ENCODE measurements at regions not wholly inside any gene's neighbourhood (a gene's known extent, or its start where the extent isn't known, plus 50 kb on each side); places are given as distances from the start of the nearest gene placed in this dataset.

GRCh38 chr2:13542642-13543041, 825.9 kb downstream of the TRIB2 start:
- Histone ChIP-seq H3K36me3 (ENCODE audit: control insufficient read depth in 2 of 2, extremely low read depth in 1 of 2, insufficient read depth in 2 of 2, low read length in 2 of 2) (no peaks in the 10 kb centered on the region), H4K20me1 (replicated peaks; ENCODE audit: control insufficient read depth, extremely low read depth, insufficient read depth, low read length) (no peaks in the 10 kb centered on the region), H3K27me3 (ENCODE audit: control insufficient read depth in 2 of 2, insufficient read depth in 2 of 2, low read length in 2 of 2) (no peaks in the 10 kb centered on the region), H3K4me1 (ENCODE audit: control insufficient read depth, extremely low read depth, insufficient read depth, low read length) (no peaks in the 10 kb centered on the region), H3K9me1 (replicated peaks; ENCODE audit: control insufficient read depth, extremely low read depth, insufficient read depth, low read length) (no peaks in the 10 kb centered on the region), H3K27ac (ENCODE audit: insufficient read depth, low read depth, low read length) (no peak overlapping the region), H3K4me3 (replicated peaks in 1 of 3; ENCODE audit: insufficient read depth in 1 of 3, low read depth in 1 of 3, low read length in 3 of 3) (no peak overlapping the region), H3K9ac (replicated peaks; ENCODE audit: extremely low read depth, insufficient read depth, low read length) (no peak overlapping the region), H3K9me3 (replicated peaks; ENCODE audit: control insufficient read depth, insufficient read depth, low read length) (peaks cover 2% of the 10 kb centered on the region), H3K4me2 (ENCODE audit: insufficient read depth, low read length) (no peak overlapping the region), H3K79me2 (ENCODE audit: control insufficient read depth, insufficient read depth, low read length) (no peaks in the 10 kb centered on the region), H2AFZ (ENCODE audit: low read depth, low read length) (no peak overlapping the region)
- no peak for DNase-seq (ENCODE audit: low read depth, low spot score)
- intact Hi-C loops (cut with micrococcal nuclease): no loop called here
- CTCF ChIA-PET: no interaction called here
- no peak for TF ChIP-seq GATA2 (IDR thresholded peaks at IDR 0.05; ENCODE audit: insufficient read depth, insufficient read length, low read depth, low read length)
- no peak for TF ChIP-seq JUN (IDR thresholded peaks at IDR 0.05; ENCODE audit: borderline replicate concordance, insufficient read depth, insufficient read length, low read depth)
- no peak for TF ChIP-seq FOS (IDR thresholded peaks at IDR 0.05; ENCODE audit: borderline replicate concordance, insufficient read depth, low read length)
- no peak for TF ChIP-seq MAX (IDR thresholded peaks at IDR 0.05; ENCODE audit: insufficient read depth, insufficient read length)
- TF ChIP-seq, protein P1, sequence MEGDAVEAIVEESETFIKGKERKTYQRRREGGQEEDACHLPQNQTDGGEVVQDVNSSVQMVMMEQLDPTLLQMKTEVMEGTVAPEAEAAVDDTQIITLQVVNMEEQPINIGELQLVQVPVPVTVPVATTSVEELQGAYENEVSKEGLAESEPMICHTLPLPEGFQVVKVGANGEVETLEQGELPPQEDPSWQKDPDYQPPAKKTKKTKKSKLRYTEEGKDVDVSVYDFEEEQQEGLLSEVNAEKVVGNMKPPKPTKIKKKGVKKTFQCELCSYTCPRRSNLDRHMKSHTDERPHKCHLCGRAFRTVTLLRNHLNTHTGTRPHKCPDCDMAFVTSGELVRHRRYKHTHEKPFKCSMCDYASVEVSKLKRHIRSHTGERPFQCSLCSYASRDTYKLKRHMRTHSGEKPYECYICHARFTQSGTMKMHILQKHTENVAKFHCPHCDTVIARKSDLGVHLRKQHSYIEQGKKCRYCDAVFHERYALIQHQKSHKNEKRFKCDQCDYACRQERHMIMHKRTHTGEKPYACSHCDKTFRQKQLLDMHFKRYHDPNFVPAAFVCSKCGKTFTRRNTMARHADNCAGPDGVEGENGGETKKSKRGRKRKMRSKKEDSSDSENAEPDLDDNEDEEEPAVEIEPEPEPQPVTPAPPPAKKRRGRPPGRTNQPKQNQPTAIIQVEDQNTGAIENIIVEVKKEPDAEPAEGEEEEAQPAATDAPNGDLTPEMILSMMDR (IDR thresholded peaks at IDR 0.05; ENCODE audit: extremely low read depth in 1 of 2, insufficient read depth in 1 of 2, low read depth in 1 of 2, low read length in 2 of 2): no peak
- no peak for TF ChIP-seq MYC (IDR thresholded peaks at IDR 0.05; ENCODE audit: low read depth, low read length)
- no peak for TF ChIP-seq EZH2 (IDR thresholded peaks at IDR 0.05; ENCODE audit: borderline replicate concordance, low read depth, low read length, severe bottlenecking)
- TF ChIP-seq POLR2A (IDR thresholded peaks at IDR 0.05; ENCODE audit: low read depth, low read length): no peak
- dilution Hi-C loops (cut with MboI; ENCODE audit: extremely low pct_ligation_motif_present, low sequenced_read_pairs): no loop called here
- BruUV-seq (replicated peaks): no TSS peak
- FAIRE-seq: no peak
- POLR2A ChIA-PET: no interaction called here

Data from endothelial cell of umbilical vein (primary cell).